HG03342 (cell line): ENCODE measurements at regions not wholly inside any gene's neighbourhood (a gene's known extent, or its start where the extent isn't known, plus 50 kb on each side); places are given as distances from the start of the nearest gene placed in this dataset.
"Not testable (repeated sequence)": the region's sequence is repeated elsewhere in the genome, so short reads cannot be mapped to it uniquely, and the experiment has no call there.

Source experiments
- ATAC-seq: cut with Tn5 transposase; IDR thresholded peaks from one replicate; pipeline ENCODE4 v1.9.1; 2021; ENCODE audit warnings: mild to moderate bottlenecking, moderate library complexity; ENCODE audit not compliant: unreplicated experiment

- ATAC-seq, result no peak
These were observed 1946.7 kb upstream of the FLRT2 start for GRCh38 chr14:83583201-83583600.

DNA sequence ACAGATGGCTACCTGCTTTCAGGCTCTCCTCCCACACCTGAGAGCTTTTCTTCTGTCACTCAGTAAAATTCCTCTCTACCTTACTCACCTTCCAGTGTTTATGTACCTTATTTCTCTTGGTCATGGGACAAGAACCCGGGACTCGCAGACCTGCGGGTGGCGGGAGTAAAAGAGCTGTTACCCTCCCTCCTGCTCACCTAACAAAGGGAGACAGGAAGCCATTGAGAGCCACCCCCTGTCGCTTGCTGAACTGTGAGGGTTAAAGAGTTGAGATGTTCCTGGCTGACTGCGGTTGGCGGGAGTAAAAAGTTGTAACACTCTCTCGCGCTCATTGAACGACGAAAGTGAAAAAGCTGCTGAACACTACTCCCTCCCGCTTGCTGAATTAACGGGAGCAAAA, 1935.1 kb upstream of the FLRT2 start:
- ATAC-seq, result no peak

DNA sequence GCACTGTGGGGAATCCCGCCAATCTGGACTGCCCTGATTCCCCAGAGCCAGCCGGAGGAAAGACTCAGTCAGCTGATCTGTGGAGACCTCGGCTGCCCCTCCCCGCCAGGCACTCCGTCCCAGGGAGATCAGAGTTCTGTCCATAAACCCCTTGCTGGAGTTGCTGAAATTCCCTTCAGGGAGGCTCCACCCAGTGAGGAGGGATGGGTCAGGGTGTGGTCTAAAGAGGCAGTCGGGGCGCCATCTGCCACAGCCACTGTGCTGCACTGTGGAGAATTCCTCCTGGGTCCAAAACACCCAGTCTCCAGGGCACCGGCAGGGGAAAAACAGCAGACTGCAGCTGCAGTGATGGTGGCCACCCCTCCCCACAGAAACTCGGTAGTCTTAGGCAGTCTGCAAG, 1922.3 kb upstream of the FLRT2 start:
- ATAC-seq, result no peak

DNA sequence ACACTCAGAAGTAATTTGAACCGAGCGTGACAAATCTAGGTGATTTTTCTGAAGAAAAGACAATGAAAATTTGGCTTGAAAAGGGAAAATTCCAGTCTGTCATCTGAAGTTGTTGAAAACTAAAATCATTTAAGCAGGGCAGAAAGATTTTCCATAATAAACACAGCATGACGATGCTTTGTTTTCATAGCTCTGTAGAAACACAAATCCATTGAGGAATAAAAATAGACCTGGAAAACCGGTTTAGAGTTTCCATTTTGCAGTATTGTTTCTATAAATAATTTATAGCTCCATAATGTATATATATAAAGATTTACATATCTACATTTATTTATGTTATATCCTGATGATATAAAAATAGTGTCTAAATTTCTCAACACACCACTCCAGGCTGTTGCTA, 1918.5 kb upstream of the FLRT2 start:
- no peak for ATAC-seq

GRCh38 chr14:83611906-83612390, 1918.0 kb upstream of the FLRT2 start:
- no peak for ATAC-seq

- no peak for ATAC-seq
These were observed 1915.0 kb upstream of the FLRT2 start for GRCh38 chr14:83614956-83615355.

- no peak for ATAC-seq
These were observed 1905.4 kb upstream of the FLRT2 start for GRCh38 chr14:83624541-83624940.

- no peak for ATAC-seq
These were observed 1897.6 kb upstream of the FLRT2 start for GRCh38 chr14:83632375-83632774.

- no peak for ATAC-seq
These were observed 1891.0 kb upstream of the FLRT2 start for GRCh38 chr14:83638748-83639504.

DNA sequence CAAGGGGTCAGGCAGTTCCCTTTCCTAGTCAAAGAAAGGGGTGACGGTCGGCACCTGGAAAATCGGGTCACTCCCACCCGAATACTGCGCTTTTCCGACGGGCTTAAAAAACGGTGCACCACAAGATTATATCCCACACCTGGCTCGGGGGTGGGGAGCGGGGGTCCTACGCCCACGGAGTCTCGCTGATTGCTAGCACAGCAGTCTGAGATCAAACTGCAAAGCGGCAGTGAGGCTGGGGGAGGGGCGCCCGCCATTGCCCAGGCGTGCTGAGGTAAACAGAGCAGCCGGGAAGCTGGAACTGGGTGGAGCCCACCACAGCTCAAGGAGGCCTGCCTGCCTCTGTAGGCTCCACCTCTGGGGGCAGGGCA, 1890.5 kb upstream of the FLRT2 start:
- ATAC-seq, result not testable (repeated sequence)

- no peak for ATAC-seq
These were observed 1883.7 kb upstream of the FLRT2 start for GRCh38 chr14:83646228-83646627.

DNA sequence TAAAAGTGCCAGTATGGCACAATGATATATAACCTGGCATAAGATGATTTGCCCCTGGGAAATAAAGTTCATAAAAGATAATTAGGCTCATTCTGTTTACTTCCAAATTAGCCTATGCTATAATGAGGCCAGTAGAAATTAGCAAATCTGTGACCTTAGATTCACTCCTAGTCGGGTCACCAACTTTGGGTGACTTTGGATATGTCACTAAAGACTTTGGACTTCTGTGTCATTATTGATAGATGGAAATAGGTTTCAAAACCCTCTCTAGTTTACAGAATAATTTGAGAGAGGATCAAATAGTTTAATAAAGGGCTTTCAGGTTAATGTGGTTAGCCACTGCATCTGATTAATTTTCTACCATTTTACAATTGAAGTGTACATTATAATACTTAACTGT, 1869.3 kb upstream of the FLRT2 start:
- ATAC-seq, result no peak

GRCh38 chr14:83664389-83664788, 1865.6 kb upstream of the FLRT2 start:
- no peak for ATAC-seq

GRCh38 chr14:83689265-83689664, 1840.7 kb upstream of the FLRT2 start:
- ATAC-seq, result no peak

DNA sequence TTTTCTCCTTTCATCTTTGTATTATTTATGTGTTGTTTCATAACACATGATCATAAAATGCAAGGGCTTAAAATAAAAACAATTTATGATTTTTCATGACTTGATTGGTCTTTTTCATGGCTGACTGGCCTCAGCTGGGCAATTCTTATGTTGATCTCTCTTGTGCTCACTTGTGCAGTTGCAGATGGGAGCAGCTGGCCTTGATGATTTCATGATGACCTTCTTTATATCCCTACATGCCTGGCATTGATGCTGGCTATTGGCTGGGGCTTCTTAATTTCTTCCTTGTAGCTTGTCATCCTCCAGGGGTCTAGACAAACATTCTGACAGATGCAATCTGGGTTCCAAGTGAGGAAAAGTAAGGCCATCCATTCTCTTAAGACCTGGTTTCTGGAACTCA, 1832.8 kb upstream of the FLRT2 start:
- no peak for ATAC-seq

GRCh38 chr14:83702619-83703018, 1827.3 kb upstream of the FLRT2 start:
- no peak for ATAC-seq

DNA sequence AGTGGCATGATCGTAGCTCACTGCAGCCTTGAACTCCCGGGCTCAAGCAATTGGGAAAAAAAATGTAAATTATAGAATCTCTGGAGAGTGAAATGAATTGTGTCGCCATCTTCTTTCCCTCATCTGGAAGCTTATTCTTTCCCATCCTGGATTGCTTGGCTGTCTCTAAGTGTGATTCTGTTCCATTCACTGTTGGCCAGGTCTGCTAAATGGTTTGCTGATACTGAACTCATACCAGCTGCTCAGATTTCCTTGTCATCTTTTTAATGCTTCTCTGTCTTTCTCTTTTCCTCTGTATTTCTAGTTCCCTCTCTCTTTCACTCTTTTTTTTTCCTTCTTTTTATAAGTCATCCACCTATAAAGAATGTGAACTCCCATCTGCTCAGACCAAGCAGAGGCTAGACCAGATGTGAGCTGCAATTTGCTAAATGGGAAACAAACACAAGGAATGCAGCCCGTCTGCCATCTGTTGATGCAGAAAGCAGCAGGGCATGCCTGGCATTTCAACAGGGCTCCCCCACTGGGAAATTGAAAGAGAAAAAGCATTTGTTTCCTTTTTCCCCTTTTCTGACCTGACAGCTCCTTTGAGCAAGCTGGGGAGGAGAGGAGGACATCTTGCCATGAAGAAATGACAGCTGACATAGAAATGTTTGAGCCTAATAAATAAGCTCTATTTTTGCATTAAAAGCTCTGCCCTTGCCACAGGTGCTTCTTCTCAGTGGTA, 1823.6 kb upstream of the FLRT2 start:
- ATAC-seq, result no peak

DNA sequence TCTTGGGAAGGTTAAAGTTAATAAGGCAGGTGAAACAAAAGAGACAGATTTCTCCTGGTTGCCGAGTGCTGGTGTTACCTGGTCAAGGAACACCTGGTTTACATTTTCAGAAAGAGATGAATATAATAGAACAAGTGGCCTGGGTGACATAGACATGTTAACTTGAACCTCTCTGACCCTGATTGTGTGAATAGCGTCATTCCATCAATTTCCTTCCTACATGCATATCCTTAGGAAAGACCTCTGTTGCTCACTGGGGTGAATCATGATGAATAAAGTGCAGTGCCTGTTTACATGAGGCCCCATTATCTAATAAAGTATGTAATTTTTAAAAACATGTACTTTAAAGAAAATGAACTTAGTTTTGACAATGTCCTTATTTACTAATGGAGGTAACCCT, 1822.9 kb upstream of the FLRT2 start:
- no peak for ATAC-seq

DNA sequence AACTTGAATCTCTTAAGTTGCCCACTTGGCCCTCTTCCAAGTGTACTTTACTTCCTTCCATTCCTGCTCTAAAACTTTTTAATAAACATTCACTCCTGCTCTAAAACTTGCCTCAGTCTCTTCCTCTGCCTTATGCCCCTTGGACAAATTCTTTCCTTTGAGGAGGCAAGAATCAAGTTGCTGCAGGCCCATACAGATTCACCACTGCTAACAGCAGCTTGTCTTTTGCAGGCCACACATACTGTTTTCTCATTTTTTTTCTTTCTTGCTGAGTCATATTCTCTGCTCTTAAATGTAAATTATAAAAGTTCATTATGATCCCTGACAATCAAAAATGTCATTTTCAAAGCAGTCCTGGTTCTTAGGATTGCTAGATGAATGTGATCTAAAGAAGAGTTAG, 1820.8 kb upstream of the FLRT2 start:
- no peak for ATAC-seq

GRCh38 chr14:83711046-83711445, 1818.9 kb upstream of the FLRT2 start:
- no peak for ATAC-seq

GRCh38 chr14:83712418-83713129, 1817.4 kb upstream of the FLRT2 start:
- ATAC-seq, result no peak

- no peak for ATAC-seq
These were observed 1816.2 kb upstream of the FLRT2 start for GRCh38 chr14:83713732-83714131.
